HG02763 (cell line): ENCODE measurements at regions not wholly inside any gene's neighbourhood (a gene's known extent, or its start where the extent isn't known, plus 50 kb on each side); places are given as distances from the start of the nearest gene placed in this dataset.
"Not testable (repeated sequence)": the region's sequence is repeated elsewhere in the genome, so short reads cannot be mapped to it uniquely, and the experiment has no call there.

Source experiments
- ATAC-seq: cut with Tn5 transposase; IDR thresholded peaks from one replicate; pipeline ENCODE4 v1.9.1; 2021; ENCODE audit warnings: mild to moderate bottlenecking, moderate library complexity; ENCODE audit not compliant: unreplicated experiment

DNA sequence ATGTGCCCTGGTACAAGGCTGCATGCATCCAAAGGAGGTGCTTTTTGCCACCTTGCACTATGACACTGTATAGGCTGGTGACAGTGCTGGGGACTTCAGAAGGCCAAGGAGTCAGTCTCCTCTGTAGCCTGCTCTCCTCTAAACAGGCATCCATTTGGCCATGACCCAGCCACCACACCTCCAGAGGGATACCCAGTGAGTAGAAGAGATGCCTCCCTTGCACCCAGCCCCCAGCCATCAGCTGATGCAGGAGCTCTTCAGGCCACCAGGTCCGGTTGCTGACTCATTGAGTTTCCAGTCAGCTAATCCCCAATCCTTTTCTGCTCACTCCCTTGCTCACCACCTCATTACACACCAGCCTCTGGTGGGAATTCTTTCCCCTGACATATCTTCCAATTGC, 99.8 kb downstream of the PJA1 start:
- no peak for ATAC-seq

DNA sequence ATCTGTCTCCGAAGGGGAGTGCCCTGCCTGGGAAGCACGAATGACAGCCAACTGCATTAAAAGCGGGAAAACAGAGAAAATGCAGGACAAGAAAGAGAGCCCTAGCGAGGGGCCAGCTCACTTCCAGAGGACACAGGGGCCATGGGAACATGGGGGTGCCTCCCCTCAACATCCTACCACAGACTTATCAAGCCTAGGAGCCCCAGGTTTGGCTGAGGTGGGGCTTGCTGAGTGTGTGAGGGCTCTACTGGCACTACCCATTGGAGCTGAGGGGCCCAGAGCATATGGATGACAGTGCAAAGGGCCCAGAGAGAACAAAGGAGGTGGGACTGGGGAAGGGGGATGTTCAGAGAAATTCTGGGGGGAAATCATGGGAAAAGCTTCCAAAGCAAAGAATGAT, 101.8 kb downstream of the PJA1 start:
- ATAC-seq: no peak

DNA sequence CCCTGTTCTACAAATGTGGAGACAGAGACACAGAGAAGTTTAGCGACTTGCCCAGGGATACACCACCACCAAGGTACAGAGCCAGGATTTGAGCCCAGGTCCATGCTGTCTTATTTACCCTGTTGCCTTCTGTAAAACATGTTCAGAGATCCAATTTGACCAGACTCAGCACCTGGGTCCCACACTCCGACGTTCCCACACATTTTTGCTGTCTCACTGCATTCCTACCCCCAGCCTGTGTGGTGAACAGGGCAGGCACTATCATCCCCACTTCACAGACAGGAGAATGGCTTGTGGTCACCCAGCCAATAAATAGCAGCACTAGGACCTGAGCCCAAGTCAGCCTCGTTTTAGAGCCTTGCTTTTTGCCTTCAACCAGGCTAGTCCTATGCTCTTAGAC, 102.8 kb downstream of the PJA1 start:
- ATAC-seq: no peak

DNA sequence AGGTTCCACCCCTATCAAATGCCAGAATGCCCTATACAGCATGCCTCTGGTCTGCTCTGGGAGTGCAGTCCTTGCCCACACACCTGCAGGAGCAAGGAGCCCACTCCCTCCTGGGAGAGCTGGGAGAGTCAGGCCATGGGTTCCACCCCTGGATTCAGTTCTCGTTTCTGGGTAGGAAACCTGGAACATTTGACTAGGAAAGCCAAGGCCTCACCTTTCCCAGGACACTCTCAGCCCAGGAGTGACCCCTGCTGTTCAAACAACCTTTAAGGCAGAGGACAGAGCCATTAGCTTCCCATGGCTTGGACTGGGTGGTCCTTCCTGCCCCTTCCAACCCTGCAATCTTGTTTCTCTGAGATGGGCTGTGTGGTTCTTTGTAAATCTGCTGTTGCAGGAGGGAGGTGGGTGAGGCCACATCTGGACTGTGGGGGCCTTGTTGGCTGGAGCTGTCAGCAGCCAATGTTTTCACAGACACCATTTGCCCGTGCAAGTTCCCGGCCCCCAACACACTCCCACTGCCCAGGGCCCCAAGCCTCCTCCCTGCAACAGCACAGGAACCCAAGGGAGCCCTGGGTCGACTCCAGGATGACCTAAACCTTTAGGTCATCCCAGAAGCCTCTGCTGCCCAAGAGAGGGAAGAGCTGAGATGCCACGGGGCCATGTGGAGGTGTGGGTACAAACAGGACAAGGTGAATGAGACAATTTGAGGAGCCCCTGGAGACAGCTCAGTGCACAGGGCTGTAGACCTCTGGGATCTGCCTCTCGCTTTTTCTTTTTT, 104.4 kb downstream of the PJA1 start:
- ATAC-seq: no peak

DNA sequence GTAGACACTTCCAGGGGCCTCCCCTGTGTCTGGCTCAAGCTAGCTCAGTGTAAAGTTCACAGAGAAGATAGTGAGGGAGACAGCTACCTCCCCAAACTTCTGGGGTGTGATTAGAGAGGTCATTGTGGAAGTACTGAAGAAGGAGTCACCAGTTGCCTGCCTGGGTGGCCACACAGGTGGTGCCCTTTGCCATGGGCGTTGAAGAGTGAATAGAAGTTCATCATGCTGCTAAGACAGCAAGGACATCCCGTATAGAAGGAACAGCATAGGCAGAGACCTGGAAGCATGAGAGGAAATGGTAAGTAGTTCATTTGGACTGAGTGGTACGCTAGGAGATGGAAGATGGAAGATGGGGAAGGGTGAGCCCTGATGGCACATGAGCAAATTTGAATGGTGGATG, 110.1 kb downstream of the PJA1 start:
- no peak for ATAC-seq

- ATAC-seq: not testable (repeated sequence)
Observed at GRCh38 chrX:69054497-69054896, 110.8 kb downstream of the PJA1 start.

GRCh38 chrX:69051901-69052300, 113.4 kb downstream of the PJA1 start:
- no peak for ATAC-seq

GRCh38 chrX:69050051-69050765, 115.0 kb downstream of the PJA1 start:
- no peak for ATAC-seq

- no peak for ATAC-seq
Observed at GRCh38 chrX:69046996-69047490, 118.2 kb downstream of the PJA1 start.

GRCh38 chrX:69045616-69046345, 119.5 kb downstream of the PJA1 start:
- ATAC-seq: no peak

- ATAC-seq: no peak
Observed at GRCh38 chrX:69038816-69039215, 126.4 kb downstream of the PJA1 start.

DNA sequence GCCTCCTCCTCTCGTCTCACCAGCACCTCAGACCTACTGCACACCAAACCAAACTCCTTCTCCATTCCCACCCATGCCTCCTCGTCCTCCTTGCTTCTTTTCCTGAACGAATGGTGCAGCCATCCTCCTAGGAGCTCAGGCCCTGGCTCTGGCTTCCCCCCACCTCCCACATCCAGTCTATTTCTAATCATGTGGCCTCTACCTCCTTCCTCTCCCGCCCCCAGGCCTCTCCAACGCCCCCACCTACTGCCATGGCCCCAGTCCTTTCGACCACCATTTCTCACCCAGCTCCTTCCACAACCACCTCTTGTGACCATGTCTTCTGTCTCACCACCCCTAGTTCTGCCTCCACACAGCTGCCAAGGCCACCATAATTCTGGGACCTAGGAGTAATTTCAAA, 127.1 kb downstream of the PJA1 start:
- no peak for ATAC-seq

GRCh38 chrX:69037786-69038185, 127.5 kb downstream of the PJA1 start:
- ATAC-seq: no peak

DNA sequence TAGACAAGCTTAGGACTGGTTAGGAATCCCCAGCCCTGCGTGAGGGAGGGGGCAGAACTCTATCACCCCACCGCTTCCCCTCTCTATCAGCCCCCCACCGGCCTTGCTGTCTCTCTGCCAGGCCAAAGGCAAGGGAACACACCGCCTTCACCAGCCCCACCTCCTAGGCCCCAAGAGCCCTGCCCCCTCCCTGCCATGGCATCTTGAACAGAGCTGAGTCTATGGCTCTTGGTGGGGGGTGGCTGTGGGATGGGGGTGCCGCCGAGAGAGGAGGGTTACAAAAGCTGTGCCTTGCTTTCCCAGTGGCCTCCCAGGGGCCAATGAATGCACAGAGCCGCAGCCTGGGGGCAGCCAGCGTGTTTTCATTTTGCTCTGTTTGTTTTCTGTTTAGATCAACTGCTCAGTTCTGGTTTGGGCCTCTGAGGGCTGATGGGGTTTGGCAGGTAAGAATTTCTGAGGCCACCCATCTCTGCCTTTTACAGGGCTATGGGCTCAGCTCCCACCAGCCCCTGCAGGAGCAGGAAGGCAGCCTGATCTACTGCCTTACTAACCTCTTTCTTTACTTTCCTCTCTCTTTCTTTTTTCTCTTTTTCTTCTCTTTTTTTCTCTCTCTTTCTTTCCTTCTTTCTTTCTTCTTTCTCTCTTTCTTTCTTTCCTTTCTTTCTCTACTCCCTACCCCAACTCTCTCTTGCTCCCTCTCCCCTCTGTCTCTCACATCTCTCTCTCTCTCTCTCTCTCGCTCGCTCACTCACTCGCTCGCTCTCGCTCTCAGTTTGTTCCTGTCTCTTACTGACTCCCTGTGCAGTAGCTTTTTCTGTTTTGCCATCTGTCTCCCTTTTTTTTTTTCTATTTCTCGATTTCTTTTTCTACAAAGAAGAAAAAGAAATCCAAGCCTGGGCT, 128.3 kb downstream of the PJA1 start:
- ATAC-seq: no peak

DNA sequence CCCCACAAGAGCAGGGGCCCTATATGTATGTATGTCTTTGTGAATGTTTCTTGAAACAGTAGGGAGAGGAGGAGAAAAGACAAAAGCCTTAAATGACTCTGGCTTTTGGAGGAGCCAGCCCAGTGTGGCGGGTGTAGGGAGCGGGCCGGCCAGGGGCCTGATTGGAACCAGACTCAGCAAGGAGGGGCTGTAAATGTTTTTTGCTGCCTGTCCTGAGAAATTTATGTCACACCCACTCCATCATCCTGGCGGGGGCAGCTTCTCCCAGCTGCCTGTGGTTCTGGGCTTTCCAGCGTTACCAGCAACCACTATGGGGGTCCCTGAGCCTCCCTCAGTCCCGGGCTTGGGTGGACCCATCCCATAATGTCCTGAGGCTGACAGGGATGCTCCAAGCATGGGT, 130.8 kb downstream of the PJA1 start:
- ATAC-seq: no peak

- ATAC-seq: no peak
Observed at GRCh38 chrX:69033936-69034335, 131.3 kb downstream of the PJA1 start.

DNA sequence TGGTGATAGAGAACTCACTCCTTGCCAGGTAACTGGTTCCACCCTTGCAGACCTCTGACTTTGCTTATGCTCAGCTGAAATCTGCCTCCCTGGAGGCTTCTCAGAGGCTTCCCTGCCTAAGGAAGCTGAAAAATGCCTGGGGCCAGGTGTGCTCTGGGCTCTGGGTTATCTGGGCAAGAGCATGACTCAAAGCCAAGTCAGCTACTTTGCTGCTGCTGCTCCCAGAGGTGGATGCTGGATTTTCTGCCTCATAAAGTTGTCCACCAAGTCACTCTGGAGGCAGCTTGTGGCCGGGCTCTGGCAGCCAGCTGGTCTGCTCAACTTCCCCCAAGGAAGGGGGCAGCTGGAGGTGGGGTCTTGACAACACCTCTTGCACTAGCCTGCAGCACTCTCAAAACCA, 132.7 kb downstream of the PJA1 start:
- no peak for ATAC-seq

DNA sequence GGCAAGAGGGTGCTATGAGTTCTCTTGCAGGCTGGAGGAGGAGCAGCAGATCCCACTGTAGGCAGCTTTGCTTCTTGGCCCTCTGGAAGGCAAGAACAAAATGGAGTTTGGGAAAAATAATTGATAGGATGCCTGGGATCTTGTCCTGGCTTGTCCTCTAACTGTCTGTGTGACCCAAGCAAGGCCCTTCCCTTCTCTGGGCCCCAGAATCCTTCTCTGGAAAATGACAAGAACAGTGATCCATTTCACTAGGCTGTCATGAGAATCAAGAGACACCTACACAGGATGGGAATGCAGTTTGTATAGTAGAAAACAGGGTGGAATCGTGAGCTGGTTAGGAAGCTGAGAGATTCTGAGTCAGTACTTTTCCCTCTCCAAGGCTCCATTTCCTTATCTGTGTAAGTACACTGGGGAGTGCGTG, 133.3 kb downstream of the PJA1 start:
- no peak for ATAC-seq

- ATAC-seq: no peak
Observed at GRCh38 chrX:69031181-69031580, 134.1 kb downstream of the PJA1 start.

GRCh38 chrX:69029771-69030170, 135.5 kb downstream of the PJA1 start:
- no peak for ATAC-seq

GRCh38 chrX:69028761-69029120, 136.5 kb downstream of the PJA1 start:
- no peak for ATAC-seq
